Esophagus squamous epithelium (tissue), 4 donors: ENCODE measurements at regions not wholly inside any gene's neighbourhood (a gene's known extent, or its start where the extent isn't known, plus 50 kb on each side); places are given as distances from the start of the nearest gene placed in this dataset.

Source experiments
- CTCF ChIP-seq, 6 experiments: fragments of 450-650 bp in 4 of 6; fragments of 200-600 bp in 2 of 6; sonication (generic) in 2 of 6; IDR thresholded peaks; one replicate each; pipeline ENCODE4 v1.5.1; 2016 to 2019; ENCODE audit warnings: antibody characterized with exemption in 6 of 6, mild to moderate bottlenecking in 4 of 6, moderate library complexity in 4 of 6
- POLR2A ChIP-seq, 4 donors: fragments of 450-650 bp; IDR thresholded peaks; one replicate each; pipeline ENCODE4 v1.6.1; 2017; ENCODE audit warnings: antibody characterized with exemption in 4 of 4, mild to moderate bottlenecking in 4 of 4, moderate library complexity in 3 of 4

GRCh38 chr14:97349463-97349862, 552.3 kb downstream of the VRK1 start:
- no peak for TF ChIP-seq CTCF (IDR thresholded peaks at IDR 0.05)
- TF ChIP-seq POLR2A (IDR thresholded peaks at IDR 0.05): no peak
